HG02973 (cell line): ENCODE measurements at regions not wholly inside any gene's neighbourhood (a gene's known extent, or its start where the extent isn't known, plus 50 kb on each side); places are given as distances from the start of the nearest gene placed in this dataset.
"Not testable (repeated sequence)": the region's sequence is repeated elsewhere in the genome, so short reads cannot be mapped to it uniquely, and the experiment has no call there.

ENCODE experiments used
- ATAC-seq: cut with Tn5 transposase; IDR thresholded peaks from one replicate; pipeline ENCODE4 v1.9.1; 2021; ENCODE audit warnings: moderate library complexity; ENCODE audit not compliant: unreplicated experiment

DNA sequence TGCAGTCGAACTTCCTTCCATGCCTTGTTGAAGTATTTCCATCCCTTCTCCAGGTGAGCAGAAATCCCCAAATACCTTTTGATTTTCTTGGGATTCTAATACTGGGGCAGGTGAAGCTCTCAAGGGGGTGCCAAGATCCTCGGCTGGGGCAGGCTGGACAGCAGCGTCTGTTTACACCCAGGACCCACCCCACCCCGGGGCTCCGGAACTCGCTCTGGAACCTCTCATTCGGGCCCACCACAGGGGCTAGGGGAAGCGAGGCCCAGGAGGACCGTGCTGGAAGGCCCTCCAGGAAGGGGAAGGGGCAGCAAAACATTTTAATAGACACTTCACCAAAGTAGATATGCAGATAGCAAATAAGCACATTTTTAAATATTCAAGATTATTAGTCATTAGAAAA lies 161.9 kb upstream of the GORAB start:
- ATAC-seq = no peak

DNA sequence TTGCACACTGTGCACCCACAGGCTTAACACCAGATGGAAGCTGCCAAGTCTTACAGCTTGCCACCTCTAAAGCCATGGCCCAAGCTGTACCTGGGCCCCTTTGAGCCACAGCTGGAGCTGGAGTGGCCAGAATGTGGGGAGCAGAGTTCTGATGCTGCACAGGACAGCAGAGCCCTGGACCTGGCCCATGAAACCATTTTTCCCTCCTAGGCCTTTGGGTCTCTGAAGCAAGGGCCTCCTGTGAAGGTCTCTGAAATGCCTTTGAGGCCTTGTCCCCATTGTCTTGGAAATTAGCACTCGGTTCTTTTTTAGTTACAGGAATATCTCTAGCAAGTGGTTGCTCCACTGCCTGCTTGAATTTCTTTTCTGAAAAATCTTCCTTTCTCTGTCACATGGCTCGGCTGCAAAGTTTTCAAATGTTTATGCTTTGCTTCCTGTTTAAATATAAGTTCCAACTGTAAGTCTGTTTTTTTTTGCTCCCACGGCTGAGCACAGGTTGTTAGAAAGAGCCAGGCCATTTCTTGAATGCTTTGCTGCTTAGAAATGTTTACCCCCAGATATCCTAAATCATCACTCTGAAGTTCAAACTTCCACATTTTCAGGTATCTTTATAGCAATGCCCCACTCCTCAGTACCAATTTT lies 156.8 kb upstream of the GORAB start:
- no peak for ATAC-seq

DNA sequence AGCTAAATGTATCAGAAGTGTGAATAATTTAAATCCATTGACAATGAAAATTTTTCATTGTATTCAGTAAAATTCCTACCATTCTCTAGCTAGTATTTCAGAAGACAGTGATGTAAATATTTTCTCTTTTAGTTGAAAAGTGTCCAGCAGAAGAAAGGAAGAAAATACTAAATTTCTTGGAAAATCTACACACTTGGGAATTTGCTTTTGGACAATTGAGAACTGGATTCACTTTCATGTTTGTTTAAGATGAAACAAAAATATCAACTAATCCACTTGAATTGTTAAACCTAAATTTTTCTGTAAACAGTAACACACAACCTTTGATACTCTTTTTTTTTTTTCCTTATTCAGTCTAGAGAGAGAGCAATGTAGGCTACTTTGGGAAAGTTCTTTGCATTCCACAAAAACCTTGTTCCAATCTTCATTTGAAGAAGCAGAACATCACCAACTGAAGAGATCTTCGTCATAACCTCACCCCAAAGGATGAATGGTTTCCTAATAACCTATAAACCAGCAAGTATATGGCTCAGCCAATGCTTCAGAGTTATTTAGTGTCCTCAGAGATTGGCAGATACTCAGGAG lies 155.1 kb upstream of the GORAB start:
- ATAC-seq = no peak

DNA sequence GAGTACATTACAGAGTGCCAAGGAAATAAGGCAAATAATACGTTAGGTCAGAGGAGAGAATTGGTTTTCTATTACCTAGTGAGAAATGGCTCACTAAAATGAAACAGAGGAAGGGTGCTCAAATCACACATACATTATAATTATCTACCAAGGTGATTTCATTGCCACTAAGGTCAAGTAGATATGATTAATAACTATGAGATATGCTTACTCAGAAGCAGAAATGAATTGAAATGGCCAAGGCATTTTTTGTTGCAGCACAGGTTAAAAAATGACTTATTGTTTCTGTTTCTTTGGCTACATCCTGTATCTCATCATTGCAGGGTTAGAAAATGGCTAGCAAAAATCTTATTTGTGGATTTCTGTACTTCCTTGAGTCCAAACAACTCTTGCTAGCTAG lies 154.5 kb upstream of the GORAB start:
- ATAC-seq = peak; percentile 60

DNA sequence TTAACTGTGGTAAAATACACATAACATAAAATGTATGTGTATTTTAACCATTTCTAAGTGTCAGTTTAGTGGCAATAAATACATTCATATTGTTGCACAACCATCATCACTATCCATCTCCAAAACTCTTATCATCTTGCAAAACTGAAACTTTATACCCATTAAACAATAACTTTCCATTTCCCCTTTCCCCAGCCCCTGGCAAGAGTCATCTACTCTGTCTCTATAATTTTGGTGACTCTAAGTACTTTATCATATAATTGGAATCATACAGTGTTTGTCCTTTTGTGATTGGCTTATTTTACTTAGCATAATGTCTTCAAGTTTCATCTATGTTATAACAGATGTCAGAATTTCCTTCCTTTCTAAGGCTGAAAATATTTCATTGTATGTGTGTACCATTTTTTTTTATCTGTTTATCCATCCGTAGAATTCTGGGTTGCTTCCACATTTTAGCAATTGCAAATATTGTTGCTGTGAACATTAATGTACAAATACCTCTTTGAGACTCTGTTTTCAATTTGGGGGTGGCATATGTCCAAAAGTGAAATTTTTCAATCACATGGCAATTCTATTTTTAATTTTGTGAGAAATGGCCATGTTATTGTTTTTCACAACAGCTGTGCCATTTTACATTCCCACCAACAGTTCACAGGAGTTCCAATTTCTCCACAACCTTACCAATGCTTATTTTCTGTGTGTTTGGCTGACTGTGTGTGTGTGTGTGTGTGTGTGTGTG lies 153.9 kb upstream of the GORAB start:
- no peak for ATAC-seq

DNA sequence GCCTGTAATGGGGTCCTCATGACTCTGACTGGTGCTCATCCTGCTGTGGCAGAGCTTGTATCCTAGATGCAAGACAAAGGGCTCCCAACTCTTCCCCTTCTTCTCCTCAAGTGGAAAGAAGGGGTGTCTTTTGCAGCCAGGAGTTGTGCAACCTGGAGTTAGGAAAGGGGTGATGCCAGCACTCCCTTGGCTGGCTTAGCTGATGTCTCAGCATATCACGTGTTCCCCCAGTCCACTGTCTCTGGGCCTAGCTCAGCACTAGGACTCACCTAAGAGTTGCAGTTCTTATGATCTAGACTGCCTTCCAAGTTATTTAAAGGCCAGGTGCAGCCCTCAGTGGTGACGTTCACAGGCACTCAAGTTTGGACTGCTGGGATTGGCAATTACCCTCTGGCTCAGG lies 146.2 kb upstream of the GORAB start:
- no peak for ATAC-seq

DNA sequence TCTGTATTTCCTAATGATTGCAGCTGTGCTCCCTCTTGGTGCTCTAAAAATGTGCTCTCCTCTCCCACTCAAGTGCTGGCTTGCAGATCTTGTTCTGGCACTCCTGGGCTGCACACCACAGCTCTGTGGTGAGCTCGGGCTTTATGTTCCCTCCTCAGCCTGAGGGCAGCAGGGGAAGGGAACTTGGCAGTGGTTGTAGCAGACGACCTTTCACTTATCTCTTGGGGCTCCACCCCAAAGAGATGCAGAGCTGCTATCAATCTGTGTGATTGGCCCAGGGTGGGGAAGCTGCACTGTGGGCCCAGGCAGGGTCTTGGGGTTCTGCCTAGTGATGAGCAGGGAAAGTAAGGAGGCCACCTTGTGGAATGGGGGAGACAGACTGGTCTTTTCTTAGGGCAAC lies 143.5 kb upstream of the GORAB start:
- no peak for ATAC-seq

DNA sequence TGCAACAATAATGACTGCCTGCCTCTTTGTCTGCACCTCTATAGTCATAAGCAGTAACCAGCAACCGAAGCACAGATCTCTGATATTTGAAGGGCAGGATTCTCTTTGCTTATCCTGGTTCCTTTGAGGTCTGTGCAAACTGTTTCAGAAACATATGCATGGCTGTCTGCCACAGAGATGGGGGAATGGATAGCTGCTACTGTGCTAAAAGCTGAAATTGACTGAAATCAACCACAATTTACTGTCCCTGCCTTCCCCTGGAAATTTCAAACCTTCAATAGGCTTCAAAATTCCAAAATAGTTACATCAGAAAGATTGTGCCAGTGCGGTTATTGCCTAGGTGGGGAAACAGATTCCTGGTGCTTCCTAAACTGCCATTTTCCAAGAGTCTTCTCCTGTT lies 136.8 kb upstream of the GORAB start:
- no peak for ATAC-seq

DNA sequence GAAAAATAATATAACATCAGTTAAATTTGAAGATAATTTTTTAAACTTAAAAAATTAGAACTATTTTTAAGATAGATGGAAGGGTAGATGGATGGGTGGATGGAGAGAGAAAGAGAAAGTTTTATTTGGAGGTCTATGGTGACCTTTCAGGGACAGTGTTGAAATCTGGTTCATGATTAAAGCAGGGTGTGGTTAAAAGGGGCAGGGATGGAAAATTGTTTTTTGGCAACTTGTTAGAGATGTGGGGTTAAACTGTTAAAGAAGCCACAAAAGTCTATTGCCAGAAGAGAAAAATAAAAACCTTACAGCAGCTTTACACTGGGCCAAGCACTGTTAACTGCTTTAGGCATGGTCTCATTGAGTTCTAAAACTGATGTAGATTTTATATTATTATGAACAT lies 134.9 kb upstream of the GORAB start:
- no peak for ATAC-seq

DNA sequence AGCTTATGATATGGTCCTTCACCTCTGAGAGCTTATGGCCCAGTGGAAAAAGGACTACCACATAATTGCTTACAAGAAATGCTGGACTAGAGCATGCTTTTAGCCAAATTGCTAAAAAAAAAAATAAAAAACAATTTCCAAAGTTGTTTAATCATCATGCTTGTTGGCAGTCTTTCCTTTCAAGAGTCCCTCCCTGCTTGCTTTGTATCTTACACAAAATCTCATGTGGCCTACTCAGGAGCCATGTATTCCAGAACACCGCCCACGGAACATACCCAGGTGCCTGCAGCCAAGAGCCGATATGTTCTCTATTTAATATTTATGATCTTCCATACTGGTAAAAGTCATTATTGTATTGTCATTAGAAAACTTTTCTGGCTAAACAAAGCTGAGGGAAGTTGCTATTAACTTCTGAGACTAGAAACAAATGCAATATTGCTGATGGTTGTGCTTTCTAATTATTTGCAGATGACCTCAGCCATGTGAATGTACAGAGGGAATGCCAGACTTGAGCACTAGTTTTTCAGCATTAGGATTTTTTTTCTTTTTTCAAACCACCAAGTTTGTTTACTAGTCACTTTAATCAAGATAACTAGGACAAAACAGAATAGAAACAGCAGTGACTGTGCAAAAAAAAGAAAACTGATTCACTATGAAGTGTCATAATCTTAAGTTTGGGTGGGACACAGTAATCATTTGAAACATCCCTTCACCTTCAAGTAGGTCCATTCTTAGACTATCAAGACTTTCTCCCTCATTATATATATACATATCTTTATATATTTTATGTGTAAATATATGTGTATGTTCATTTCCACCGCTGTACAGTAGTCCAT lies 129.3 kb upstream of the GORAB start:
- no peak for ATAC-seq

DNA sequence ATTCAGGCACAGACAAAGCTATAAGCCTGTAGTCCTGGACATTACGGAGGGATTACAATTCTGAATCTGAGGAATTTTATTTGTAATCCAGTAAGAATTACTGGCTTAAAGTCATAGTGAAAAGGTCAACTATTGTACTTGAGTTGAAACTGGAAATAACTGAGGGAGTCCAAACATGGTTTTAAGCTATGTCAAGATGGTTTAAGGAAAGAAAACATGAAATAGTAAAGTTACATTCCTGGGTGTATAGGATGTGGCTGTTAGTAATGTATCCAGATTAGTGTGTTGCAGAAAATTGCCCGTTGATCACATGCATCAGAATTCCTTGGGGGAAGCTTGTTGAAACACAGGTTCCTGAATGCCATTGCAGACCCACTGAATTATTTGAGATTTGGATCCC lies 124.8 kb upstream of the GORAB start:
- ATAC-seq = no peak

DNA sequence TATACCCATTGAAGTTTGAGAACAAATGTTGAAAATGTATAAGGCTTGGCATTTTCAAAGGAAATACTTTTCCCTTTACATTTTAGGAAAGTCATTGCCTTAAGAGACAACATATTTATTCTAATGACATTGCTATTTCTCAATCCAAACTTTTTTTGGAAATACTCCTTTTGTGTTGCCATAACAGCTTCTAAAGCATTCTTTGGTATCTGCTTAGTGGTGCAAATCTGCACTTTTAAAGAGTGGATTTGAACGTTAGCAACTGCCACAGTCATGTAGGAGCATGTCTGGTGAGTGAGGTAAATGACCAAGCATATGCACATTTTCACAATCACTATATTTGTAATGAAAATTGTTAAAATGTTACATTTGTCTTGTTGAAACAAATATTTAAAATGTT lies 124.4 kb upstream of the GORAB start:
- ATAC-seq = no peak

DNA sequence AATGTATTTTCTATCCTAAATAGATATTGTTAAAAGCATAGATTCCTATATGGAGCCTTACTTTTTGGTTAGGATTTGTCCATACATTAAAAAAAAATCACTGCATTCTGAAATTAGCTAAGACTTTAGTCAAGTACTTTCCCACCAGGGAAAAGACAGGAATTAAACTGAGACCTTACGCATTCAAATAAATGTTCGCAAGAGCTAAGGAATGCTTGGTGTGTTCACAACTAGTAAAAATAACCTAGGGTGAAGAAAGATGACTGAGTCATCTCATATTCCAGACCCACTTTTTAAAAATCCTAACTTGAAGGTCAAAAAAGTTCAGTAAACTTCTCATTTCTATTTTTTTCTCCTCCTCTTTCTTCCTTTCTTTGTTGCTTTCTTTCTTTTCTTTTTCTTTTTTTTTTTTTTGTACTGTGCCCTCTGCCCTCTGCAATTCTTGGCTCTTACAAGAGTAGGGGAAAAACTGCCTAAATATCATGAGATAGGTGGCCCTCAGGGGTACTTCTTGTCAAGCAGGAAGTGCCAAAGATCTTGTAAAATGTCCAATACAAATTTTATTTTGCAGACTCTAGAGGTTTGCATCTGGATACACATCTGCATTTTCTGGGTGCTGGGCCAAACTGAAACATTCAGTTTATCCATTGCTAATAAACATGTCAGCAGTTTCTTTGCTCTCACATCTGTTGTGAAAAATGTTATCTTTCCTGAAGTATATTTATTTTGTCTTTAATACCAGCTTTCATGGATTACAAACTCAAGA lies 121.4 kb upstream of the GORAB start:
- ATAC-seq = no peak

DNA sequence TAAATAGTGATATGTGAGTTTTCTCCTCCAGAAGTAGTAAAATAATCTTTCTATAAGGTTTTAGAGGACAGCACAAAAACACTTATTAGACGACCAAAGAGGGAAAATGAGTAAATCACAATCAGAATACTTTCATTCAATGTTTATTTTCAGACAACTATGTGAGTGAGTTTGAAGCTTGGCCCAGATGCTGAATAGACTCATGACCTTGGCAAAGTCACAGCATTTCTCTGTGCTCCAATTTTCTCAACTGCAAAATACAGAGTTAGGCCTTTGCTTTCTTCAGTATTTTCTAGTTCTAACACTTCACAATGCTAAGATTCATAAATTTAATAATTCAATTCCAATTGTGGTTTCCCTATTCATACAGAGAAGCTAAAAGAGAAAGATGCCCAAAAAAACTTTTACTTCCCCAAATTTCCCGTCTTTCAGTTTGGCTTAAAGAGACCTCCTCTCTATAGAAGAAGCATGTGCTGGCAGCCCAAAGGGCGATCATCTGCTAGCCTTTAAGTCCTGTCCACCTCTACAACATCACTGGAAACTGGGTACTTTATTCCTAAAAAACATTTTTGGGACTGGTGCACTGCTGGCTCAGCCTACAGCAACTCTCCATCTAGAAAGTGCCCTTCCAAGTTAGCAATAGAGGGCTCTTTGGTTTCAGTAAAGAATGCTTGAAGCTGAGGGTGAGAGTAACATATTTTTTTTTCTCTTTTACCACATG lies 116.8 kb upstream of the GORAB start:
- ATAC-seq = no peak

DNA sequence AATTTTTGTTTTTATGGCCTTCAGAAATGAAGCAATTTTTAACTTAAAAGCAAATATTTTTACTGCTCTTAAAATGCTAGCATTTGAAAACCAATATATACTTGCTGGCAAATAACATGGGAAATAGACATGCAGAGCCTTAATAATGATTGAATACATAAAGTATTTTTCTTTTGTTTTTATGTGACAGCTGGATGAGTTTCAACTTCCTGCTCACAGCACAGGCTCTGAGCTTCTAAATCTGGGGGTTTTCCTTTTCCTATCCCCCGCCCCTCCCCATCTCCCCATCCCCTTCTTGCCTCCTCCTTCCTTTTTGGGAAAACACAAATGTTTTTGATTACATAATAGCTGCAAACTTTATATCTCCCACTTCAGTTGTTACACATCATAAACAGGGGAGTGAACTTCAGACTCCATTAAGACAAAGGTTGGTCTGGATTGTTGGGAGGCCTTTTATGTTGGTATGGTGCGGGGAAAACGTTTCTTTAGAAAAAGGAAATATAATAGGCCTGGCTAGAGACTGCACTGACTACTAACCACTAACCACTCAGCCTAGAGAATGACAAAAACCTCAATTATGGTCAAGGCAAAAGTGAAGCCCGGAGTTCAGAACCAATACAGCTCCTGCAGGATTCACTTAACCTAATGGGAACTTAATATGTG lies 116.1 kb upstream of the GORAB start:
- ATAC-seq = no peak

DNA sequence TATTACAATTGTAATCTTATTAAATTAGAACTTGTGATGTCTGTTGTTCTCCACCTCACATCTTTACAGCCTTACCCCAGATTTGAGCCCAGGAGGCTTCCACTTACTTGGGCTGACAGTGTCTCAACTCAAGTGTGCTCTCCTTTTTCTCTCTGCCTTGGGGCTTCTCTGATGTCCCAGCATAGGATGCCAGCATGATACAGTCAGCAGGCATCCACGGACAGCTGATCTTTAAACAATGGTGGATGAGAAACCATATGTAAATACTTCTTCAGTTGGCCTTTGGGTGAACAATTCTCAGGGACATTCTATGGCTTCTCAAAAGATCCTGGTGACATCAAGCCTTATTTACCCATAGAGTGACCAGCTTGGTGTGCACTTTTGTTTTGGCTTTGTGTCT lies 107.6 kb upstream of the GORAB start:
- ATAC-seq = no peak

DNA sequence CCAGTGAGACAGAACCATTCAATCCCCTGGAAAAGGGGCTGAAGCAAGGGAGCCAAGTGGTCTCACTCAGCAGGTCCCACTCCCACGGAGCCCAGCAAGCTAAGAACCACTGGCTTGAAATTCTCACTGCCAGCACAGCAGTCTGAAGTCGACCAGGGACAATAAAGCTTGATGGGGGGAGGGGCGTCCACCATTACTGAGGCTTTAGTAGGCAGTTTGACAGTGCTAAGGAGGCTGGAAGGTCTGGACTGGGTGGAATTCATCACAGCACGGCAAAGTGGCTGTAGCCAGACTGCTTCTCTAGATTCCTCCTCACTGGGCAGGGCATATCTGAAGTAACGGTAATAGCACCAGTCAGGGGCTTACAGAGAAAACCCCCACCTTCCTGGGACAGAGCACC lies 105.4 kb upstream of the GORAB start:
- ATAC-seq = no peak

DNA sequence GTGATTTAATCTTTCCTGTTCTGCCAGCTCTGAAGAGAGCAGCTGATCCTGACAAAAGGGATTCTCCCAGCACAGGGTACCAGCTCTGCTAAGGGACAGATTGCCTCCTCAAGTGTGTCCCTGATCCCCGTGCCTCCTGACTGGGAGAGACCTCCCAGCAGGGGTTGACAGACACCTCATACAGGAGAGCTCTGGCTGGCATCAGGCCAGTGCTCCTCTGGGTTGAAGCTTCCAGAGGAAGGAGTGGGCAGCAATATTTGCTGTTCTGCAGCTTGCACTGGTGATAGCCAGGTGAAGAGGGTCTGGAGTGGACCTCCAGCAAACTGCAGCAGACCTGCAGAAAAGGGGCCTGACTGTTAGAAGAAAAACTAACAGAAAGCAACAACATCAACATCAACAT lies 105.0 kb upstream of the GORAB start:
- ATAC-seq = not testable (repeated sequence)

DNA sequence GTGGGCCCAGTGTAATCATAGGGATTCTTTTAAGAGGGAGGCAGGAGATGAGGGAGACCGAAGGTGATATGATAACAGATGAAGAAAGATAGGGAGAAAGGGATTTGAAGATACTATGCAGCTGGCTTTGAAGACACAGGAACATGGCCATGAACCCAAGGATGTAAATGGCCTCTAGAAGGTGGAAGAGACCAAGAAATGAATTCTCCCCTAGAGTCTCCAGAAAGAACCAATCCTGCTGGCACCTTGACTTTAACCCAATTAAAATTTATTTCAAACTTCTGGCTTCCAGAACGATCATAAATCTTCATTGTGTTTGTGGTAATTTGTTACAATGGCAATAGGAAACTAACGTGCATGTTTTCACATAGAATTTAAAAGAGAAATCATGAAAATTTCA lies 95.0 kb upstream of the GORAB start:
- no peak for ATAC-seq

DNA sequence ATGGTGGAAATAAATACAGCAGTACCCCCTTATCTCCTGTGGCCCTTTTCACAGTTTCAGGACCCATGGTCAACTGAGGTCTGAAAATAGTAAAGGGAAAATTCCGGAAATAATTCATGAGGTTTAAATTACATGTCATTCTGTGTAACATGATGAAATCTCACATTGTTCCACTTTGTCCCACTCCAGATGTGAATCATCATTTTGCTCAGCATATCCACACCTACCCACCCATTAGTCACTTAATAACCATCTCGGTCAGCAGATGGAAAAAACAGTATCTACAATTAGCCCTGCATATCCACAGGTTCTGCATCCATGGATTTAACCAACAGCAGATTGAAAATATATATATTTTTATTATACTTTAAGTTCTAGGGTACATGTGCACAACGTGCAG lies 86.9 kb upstream of the GORAB start:
- no peak for ATAC-seq
